ENCODE measurements at regions not wholly inside any gene's neighbourhood (a gene's known extent, or its start where the extent isn't known, plus 50 kb on each side); places are given as distances from the start of the nearest gene placed in this dataset.

- DNase-seq (no peak), ATAC-seq (no peak)
- H3K4me3 ChIP-seq, result no peak overlapping the region
- H3K27ac ChIP-seq, result no peak overlapping the region
- H3K36me3 ChIP-seq (ENCODE audit: insufficient read depth in 1 of 2, low read depth in 1 of 2), result no peaks in the 10 kb centered on the region
- WGBS, 3 donors, result 86 to 95% (median 86%) methylated on average over 2 of the region's 2 CpGs
- no peaks in the 10 kb centered on the region for H3K4me1 ChIP-seq
- no peaks in the 10 kb centered on the region for H3K9me3 ChIP-seq
- intact Hi-C loops (cut with DNase I), result no loop called here
- TF ChIP-seq CTCF (IDR thresholded peaks at IDR 0.05), result no peak
- no peaks in the 10 kb centered on the region for H3K27me3 ChIP-seq (ENCODE audit: insufficient read depth in 3 of 3, low read length in 2 of 3)
Measured at GRCh38 chr2:173775440-173775839, 189.7 kb downstream of the SP3 start.

- intact Hi-C loops (cut with DNase I), result no loop called here
- TF ChIP-seq CTCF (IDR thresholded peaks at IDR 0.05), result no peak
- H3K4me3 ChIP-seq, result no peak overlapping the region
- H3K36me3 ChIP-seq (ENCODE audit: insufficient read depth in 1 of 2, low read depth in 1 of 2), result no peaks in the 10 kb centered on the region
- no peaks in the 10 kb centered on the region for H3K9me3 ChIP-seq
- no peak overlapping the region for H3K27ac ChIP-seq
- H3K27me3 ChIP-seq (ENCODE audit: insufficient read depth in 3 of 3, low read length in 2 of 3), result peaks cover 0 to 2% (median 0%) of the 10 kb centered on the region in 3 donors
- DNase-seq (no peak), ATAC-seq (no peak)
- H3K4me1 ChIP-seq, result no peaks in the 10 kb centered on the region
- WGBS, 3 donors, result 82 to 85% (median 84%) methylated on average over 4 of the region's 4 CpGs
Measured at GRCh38 chr2:173782681-173783080, 182.5 kb downstream of the SP3 start.

- intact Hi-C loops (cut with DNase I), result no loop called here
- Histone ChIP-seq H3K36me3 (ENCODE audit: insufficient read depth in 1 of 2, low read depth in 1 of 2) (no peaks in the 10 kb centered on the region), H3K9me3 (no peaks in the 10 kb centered on the region), H3K27ac (no peak overlapping the region), H3K4me1 (no peaks in the 10 kb centered on the region), H3K27me3 (ENCODE audit: insufficient read depth in 3 of 3, low read length in 2 of 3) (peaks cover 0 to 2% (median 0%) of the 10 kb centered on the region in 3 donors), H3K4me3 (no peak overlapping the region)
- no peak for TF ChIP-seq CTCF (IDR thresholded peaks at IDR 0.05)
- ATAC-seq (no peak), DNase-seq (no peak)
- WGBS, 3 donors, result 64 to 69% (median 69%) methylated on average over 4 of the region's 4 CpGs
Measured at GRCh38 chr2:173783382-173783781, 181.8 kb downstream of the SP3 start.

- no peaks in the 10 kb centered on the region for H3K4me1 ChIP-seq
- no peaks in the 10 kb centered on the region for H3K36me3 ChIP-seq (ENCODE audit: insufficient read depth in 1 of 2, low read depth in 1 of 2)
- DNase-seq (no peak), ATAC-seq (no peak)
- H3K27ac ChIP-seq, result no peak overlapping the region
- WGBS, 3 donors, result 94 to 96% (median 96%) methylated on average over 3 of the region's 3 CpGs
- no peak overlapping the region for H3K4me3 ChIP-seq
- intact Hi-C loops (cut with DNase I), result no loop called here
- TF ChIP-seq CTCF (IDR thresholded peaks at IDR 0.05), result no peak
- H3K27me3 ChIP-seq (ENCODE audit: insufficient read depth in 3 of 3, low read length in 2 of 3), result peaks cover 0 to 2% (median 2%) of the 10 kb centered on the region in 3 donors
- H3K9me3 ChIP-seq, result no peaks in the 10 kb centered on the region
Measured at GRCh38 chr2:173785813-173786212, 179.4 kb downstream of the SP3 start.

GRCh38 chr2:173791502-173791901 is 173.7 kb downstream of the SP3 start:
- WGBS, 3 donors, result 29 to 36% (median 30%) methylated on average over 7 of the region's 7 CpGs
- Histone ChIP-seq H3K27me3 (ENCODE audit: insufficient read depth in 3 of 3, low read length in 2 of 3) (peaks cover 0 to 2% (median 0%) of the 10 kb centered on the region in 3 donors), H3K4me3 (no peak overlapping the region), H3K27ac (no peak overlapping the region), H3K9me3 (no peaks in the 10 kb centered on the region), H3K4me1 (no peaks in the 10 kb centered on the region), H3K36me3 (ENCODE audit: insufficient read depth in 1 of 2, low read depth in 1 of 2) (no peaks in the 10 kb centered on the region)
- ATAC-seq, result no peak
- no peak for DNase-seq
- intact Hi-C loops (cut with DNase I), result no loop called here
- no peak for TF ChIP-seq CTCF (IDR thresholded peaks at IDR 0.05)
